A549 (cell line): ENCODE measurements at regions not wholly inside any gene's neighbourhood (a gene's known extent, or its start where the extent isn't known, plus 50 kb on each side); places are given as distances from the start of the nearest gene placed in this dataset.

ENCODE experiments used
- ATAC-seq, 2 experiments: fragments of 200-7000 bp in 1 of 2; fragments of >200 bp in 1 of 2; cut with Nextera tagmentation in 1 of 2; cut with Tn5 transposase in 1 of 2; 3 replicates each; pipeline versions ENCODE4 v1.8.0 to v1.9.1; 2018 to 2020; ENCODE audit warnings: mild to moderate bottlenecking in 1 of 2, moderate library complexity in 1 of 2
- CTCF ChIA-PET: fragments of 300-600 bp; sonication (Branson Sonifier 250); formaldehyde crosslinking; extraction: SDS; loops from one replicate; lab custom pipeline; 2021; ENCODE audit warnings: antibody characterized with exemption, inconsistent platforms; lab: Yijun Ruan, JAX
- POLR2A ChIA-PET: fragments of 350-600 bp; formaldehyde crosslinking; extraction: SDS; loops from one replicate; lab custom pipeline; 2021; ENCODE audit warnings: antibody characterized with exemption, inconsistent platforms; lab: Yijun Ruan, JAX
- DNase-seq, 2 experiments: peaks; one replicate each; pipeline versions ENCODE4 v3.0.0 to v3.0.0-alpha.2; 2011 to 2016; ENCODE audit warnings: low read depth in 1 of 2, low spot score in 1 of 2
- FAIRE-seq: peaks from 2 replicates; lab custom pipeline; 2011; peaks lifted over from hg19 to GRCh38; lab: Jason Lieb, UNC
- H3K27ac ChIP-seq, 2 experiments: fragments of >200 bp; sonication (Bioruptor Twin); formaldehyde crosslinking; 3 replicates each; pipeline ENCODE4 v1.5.1; 2016 to 2017
- H3K4me1 ChIP-seq: fragments of >200 bp; sonication (Bioruptor Twin); formaldehyde crosslinking; 3 replicates; pipeline ENCODE4 v1.6.1; 2016
- H3K4me2 ChIP-seq: fragments of >200 bp; sonication (Bioruptor Twin); formaldehyde crosslinking; 3 replicates; pipeline ENCODE4 v1.6.1; 2016
- H3K4me3 ChIP-seq: fragments of >200 bp; sonication (Bioruptor Twin); formaldehyde crosslinking; 3 replicates; pipeline ENCODE4 v1.5.1; 2016
- H3K9me3 ChIP-seq: fragments of >200 bp; sonication (Bioruptor Twin); formaldehyde crosslinking; 3 replicates; pipeline ENCODE4 v1.6.1; 2016
- BCL3 ChIP-seq: fragments of >200 bp; sonication (Bioruptor Twin); formaldehyde crosslinking; IDR thresholded peaks from 3 replicates; pipeline ENCODE4 v1.6.1; 2016
- BHLHE40 ChIP-seq: IDR thresholded peaks from 2 replicates; pipeline ENCODE4 v1.6.1; 2012; ENCODE audit warnings: low read depth, low read length, inconsistent platforms
- CBX2 ChIP-seq: fragments of 200-600 bp; sonication (generic); IDR thresholded peaks from 2 replicates; pipeline ENCODE4 v1.6.1; 2016; ENCODE audit warnings: low read depth, mild to moderate bottlenecking, borderline replicate concordance
- CBX8 ChIP-seq: fragments of 200-600 bp; sonication (generic); IDR thresholded peaks from 2 replicates; pipeline ENCODE4 v1.6.1; 2016
- CEBPB ChIP-seq, 2 experiments: fragments of >200 bp in 1 of 2; sonication (Bioruptor Twin) in 1 of 2; formaldehyde crosslinking in 1 of 2; IDR thresholded peaks; 2 replicates each; pipeline ENCODE4 v1.6.1; 2012 to 2016
- CHD2 ChIP-seq: fragments of 150-350 bp; IDR thresholded peaks from 2 replicates; pipeline ENCODE4 v1.6.1; 2014; ENCODE audit warnings: low read length; ENCODE audit not compliant: partially characterized antibody
- CHD4 ChIP-seq: fragments of 200-600 bp; sonication (generic); IDR thresholded peaks from 2 replicates; pipeline ENCODE4 v1.6.1; 2016; ENCODE audit warnings: antibody characterized with exemption, mild to moderate bottlenecking, borderline replicate concordance
- EP300 ChIP-seq, 2 experiments: fragments of >200 bp; sonication (Bioruptor Twin); formaldehyde crosslinking; IDR thresholded peaks; 2 replicates in 1 of 2; 3 replicates in 1 of 2; pipeline ENCODE4 v1.6.1; 2016 to 2017
- FOSB ChIP-seq: fragments of 250-450 bp; sonication (Bioruptor Pico); IDR thresholded peaks from 2 replicates; pipeline ENCODE4 v1.5.0; 2020; ENCODE audit warnings: mild to moderate bottlenecking, moderate library complexity
- FOXS1 ChIP-seq: fragments of 250-450 bp; sonication (Bioruptor Pico); IDR thresholded peaks from 2 replicates; pipeline ENCODE4 v1.5.0; 2020; ENCODE audit warnings: mild to moderate bottlenecking, moderate library complexity
- GATA3 ChIP-seq: IDR thresholded peaks from 2 replicates; pipeline ENCODE4 v1.6.1; 2012; ENCODE audit warnings: borderline replicate concordance
- HES2 ChIP-seq: fragments of >200 bp; sonication (Bioruptor Twin); formaldehyde crosslinking; IDR thresholded peaks from 2 replicates; pipeline ENCODE4 v1.6.1; 2016
- HOXA7 ChIP-seq: fragments of 250-450 bp; sonication (Bioruptor Pico); IDR thresholded peaks from 2 replicates; pipeline ENCODE4 v1.5.0; 2020; ENCODE audit warnings: mild to moderate bottlenecking, moderate library complexity
- HOXB13 ChIP-seq: fragments of 250-450 bp; sonication (Bioruptor Pico); IDR thresholded peaks from 2 replicates; pipeline ENCODE4 v1.5.0; 2020; ENCODE audit warnings: low read depth, mild to moderate bottlenecking, moderate library complexity
- HOXB5 ChIP-seq: fragments of 250-450 bp; sonication (Bioruptor Pico); IDR thresholded peaks from 2 replicates; pipeline ENCODE4 v1.5.0; 2020; ENCODE audit warnings: mild to moderate bottlenecking, moderate library complexity
- JUN ChIP-seq, 2 experiments: fragments of >200 bp; sonication (Bioruptor Twin); formaldehyde crosslinking; IDR thresholded peaks; 2 replicates in 1 of 2; 3 replicates in 1 of 2; pipeline ENCODE4 v1.6.1; 2016 to 2017
- JUNB ChIP-seq: fragments of >200 bp; sonication (Bioruptor Twin); formaldehyde crosslinking; IDR thresholded peaks from 2 replicates; pipeline ENCODE4 v1.6.1; 2016
- KDM5A ChIP-seq: fragments of 200-600 bp; sonication (generic); IDR thresholded peaks from 2 replicates; pipeline ENCODE4 v1.6.1; 2016; ENCODE audit warnings: antibody characterized with exemption, mild to moderate bottlenecking
- NPAS2 ChIP-seq: fragments of 250-450 bp; sonication (Bioruptor Pico); IDR thresholded peaks from 2 replicates; pipeline ENCODE4 v1.8.0; 2022; ENCODE audit warnings: mild to moderate bottlenecking, moderate library complexity, borderline replicate concordance
- NR3C1 ChIP-seq: fragments of >200 bp; sonication (Bioruptor Twin); formaldehyde crosslinking; IDR thresholded peaks from 3 replicates; pipeline ENCODE4 v1.6.1; 2017
- POLR2A ChIP-seq: IDR thresholded peaks from 2 replicates; pipeline ENCODE4 v1.6.1; 2012; ENCODE audit warnings: mild to moderate bottlenecking, low read length
- RAD21 ChIP-seq, 2 experiments: fragments of >200 bp in 1 of 2; sonication (Bioruptor Twin) in 1 of 2; formaldehyde crosslinking in 1 of 2; IDR thresholded peaks in 1 of 2; conservative IDR thresholded peaks in 1 of 2; 2 replicates in 1 of 2; 3 replicates in 1 of 2; pipeline ENCODE4 v1.6.1; 2012 to 2018; ENCODE audit warnings: inconsistent platforms in 1 of 2
- RARB ChIP-seq: fragments of 250-450 bp; sonication (Bioruptor Pico); IDR thresholded peaks from 2 replicates; pipeline ENCODE4 v1.8.0; 2021; ENCODE audit warnings: mild to moderate bottlenecking, moderate library complexity
- RFX5 ChIP-seq: fragments of 450-650 bp; IDR thresholded peaks from 2 replicates; pipeline ENCODE4 v1.7.1; 2014; ENCODE audit warnings: antibody characterized with exemption, mild to moderate bottlenecking, moderate library complexity
- ZFP36 ChIP-seq: fragments of 450-650 bp; IDR thresholded peaks from 2 replicates; pipeline ENCODE4 v1.6.1; 2014; ENCODE audit warnings: borderline replicate concordance; ENCODE audit not compliant: partially characterized antibody
- WGBS: methylation state at CpG from one replicate; pipeline ENCODE4 v1.1.6; 2017; ENCODE audit errors: missing lambda C conversion rate; 5-methylcytosine and 5-hydroxymethylcytosine counted together
- TF ChIP-seq, protein P1 (sequence below): IDR thresholded peaks from 2 replicates; pipeline ENCODE4 v1.6.1; 2012
- TF ChIP-seq, protein P2 (sequence below): fragments of 150-350 bp; IDR thresholded peaks from 2 replicates; pipeline ENCODE4 v1.6.1; 2014; ENCODE audit warnings: low read depth, mild to moderate bottlenecking, low read length
- TF ChIP-seq, protein P3 (sequence below): fragments of >200 bp; sonication (Bioruptor Twin); formaldehyde crosslinking; IDR thresholded peaks from 3 replicates; pipeline ENCODE4 v1.5.1; 2016
- TF ChIP-seq, protein P4 (sequence below): fragments of 250-450 bp; sonication (Bioruptor Pico); IDR thresholded peaks from 2 replicates; pipeline ENCODE4 v1.5.0; 2021; ENCODE audit warnings: mild to moderate bottlenecking, moderate library complexity, borderline replicate concordance

DNA sequence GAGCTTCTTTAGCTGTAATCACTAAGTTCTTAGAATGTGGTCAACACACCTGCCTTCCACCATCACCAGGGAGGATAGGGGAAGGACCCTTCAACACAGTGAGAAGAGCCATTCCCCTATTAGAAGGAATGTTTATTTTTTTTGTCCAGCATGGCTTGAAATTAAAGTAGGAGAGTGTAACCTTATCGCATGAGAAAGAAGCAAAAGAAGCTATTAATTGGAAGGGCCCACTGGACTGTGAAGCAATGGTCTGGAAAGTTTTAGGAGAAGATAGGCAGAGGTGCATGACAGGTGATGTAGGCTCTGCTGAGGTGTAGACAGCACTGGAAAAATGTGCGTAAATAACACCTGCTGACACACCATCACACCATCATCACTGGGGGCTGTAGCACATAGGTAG lies 1526.0 kb downstream of the MAT2B start:
- Histone ChIP-seq H3K27ac (no peak overlapping the region), H3K4me2 (no peak overlapping the region), H3K4me1 (no peaks in the 10 kb centered on the region), H3K9me3 (no peaks in the 10 kb centered on the region), H3K4me3 (no peak overlapping the region)
- TF ChIP-seq RARB (CRISPR knock-in tag) (no peak), CEBPB (IDR thresholded peaks at IDR 0.05) (no peak), HOXB13 (CRISPR knock-in tag) (no peak), RAD21 (conservative IDR thresholded peaks at IDR 0.05 in 1 of 2, IDR thresholded peaks at IDR 0.05 in 1 of 2) (no peak), FOXS1 (no peak), KDM5A (no peak), CHD2 (no peak), GATA3 (no peak), CHD4 (no peak), BCL3 (no peak), HES2 (no peak), NR3C1 (no peak), FOSB (CRISPR knock-in tag) (no peak), CBX8 (no peak), EP300 (IDR thresholded peaks at IDR 0.05) (no peak), JUNB (no peak), NPAS2 (CRISPR knock-in tag) (no peak)
- TF ChIP-seq, protein P1, sequence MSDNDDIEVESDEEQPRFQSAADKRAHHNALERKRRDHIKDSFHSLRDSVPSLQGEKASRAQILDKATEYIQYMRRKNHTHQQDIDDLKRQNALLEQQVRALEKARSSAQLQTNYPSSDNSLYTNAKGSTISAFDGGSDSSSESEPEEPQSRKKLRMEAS = no peak
- TF ChIP-seq, protein P2, sequence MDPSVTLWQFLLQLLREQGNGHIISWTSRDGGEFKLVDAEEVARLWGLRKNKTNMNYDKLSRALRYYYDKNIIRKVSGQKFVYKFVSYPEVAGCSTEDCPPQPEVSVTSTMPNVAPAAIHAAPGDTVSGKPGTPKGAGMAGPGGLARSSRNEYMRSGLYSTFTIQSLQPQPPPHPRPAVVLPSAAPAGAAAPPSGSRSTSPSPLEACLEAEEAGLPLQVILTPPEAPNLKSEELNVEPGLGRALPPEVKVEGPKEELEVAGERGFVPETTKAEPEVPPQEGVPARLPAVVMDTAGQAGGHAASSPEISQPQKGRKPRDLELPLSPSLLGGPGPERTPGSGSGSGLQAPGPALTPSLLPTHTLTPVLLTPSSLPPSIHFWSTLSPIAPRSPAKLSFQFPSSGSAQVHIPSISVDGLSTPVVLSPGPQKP = no peak
- TF ChIP-seq, protein P3, sequence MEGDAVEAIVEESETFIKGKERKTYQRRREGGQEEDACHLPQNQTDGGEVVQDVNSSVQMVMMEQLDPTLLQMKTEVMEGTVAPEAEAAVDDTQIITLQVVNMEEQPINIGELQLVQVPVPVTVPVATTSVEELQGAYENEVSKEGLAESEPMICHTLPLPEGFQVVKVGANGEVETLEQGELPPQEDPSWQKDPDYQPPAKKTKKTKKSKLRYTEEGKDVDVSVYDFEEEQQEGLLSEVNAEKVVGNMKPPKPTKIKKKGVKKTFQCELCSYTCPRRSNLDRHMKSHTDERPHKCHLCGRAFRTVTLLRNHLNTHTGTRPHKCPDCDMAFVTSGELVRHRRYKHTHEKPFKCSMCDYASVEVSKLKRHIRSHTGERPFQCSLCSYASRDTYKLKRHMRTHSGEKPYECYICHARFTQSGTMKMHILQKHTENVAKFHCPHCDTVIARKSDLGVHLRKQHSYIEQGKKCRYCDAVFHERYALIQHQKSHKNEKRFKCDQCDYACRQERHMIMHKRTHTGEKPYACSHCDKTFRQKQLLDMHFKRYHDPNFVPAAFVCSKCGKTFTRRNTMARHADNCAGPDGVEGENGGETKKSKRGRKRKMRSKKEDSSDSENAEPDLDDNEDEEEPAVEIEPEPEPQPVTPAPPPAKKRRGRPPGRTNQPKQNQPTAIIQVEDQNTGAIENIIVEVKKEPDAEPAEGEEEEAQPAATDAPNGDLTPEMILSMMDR = no peak
- ATAC-seq = no peak
- 81% methylated on average over 2 of the region's 2 CpGs for whole genome bisulfite sequencing
- FAIRE-seq = no peak
- ChIA-PET POLR2A (no interaction called here), CTCF (interaction anchor here (0.6 kb wide), 1 partner anchor 165 kb away, joined by 4 read pairs; no protein-coding TSS in a partner anchor)
- DNase-seq = no peak

GRCh38 chr5:165035520-165035919 lies 1530.1 kb downstream of the MAT2B start:
- no peak overlapping the region for H3K4me2 ChIP-seq
- H3K27ac ChIP-seq = no peak overlapping the region
- ATAC-seq = no peak
- no peak for DNase-seq
- 0% methylated on average over 1 of the region's 1 CpG for WGBS
- FAIRE-seq = no peak
- ChIA-PET POLR2A (no interaction called here), CTCF (no interaction called here)
- no peak overlapping the region for H3K4me3 ChIP-seq
- TF ChIP-seq BCL3 (no peak), RFX5 (no peak), HOXB5 (no peak), FOXS1 (no peak), HOXA7 (CRISPR knock-in tag) (no peak), JUN (IDR thresholded peaks at IDR 0.05) (no peak), CBX2 (no peak), FOSB (CRISPR knock-in tag) (no peak), BHLHE40 (no peak), POLR2A (no peak), ZFP36 (no peak), CBX8 (no peak)
- TF ChIP-seq, protein P4, sequence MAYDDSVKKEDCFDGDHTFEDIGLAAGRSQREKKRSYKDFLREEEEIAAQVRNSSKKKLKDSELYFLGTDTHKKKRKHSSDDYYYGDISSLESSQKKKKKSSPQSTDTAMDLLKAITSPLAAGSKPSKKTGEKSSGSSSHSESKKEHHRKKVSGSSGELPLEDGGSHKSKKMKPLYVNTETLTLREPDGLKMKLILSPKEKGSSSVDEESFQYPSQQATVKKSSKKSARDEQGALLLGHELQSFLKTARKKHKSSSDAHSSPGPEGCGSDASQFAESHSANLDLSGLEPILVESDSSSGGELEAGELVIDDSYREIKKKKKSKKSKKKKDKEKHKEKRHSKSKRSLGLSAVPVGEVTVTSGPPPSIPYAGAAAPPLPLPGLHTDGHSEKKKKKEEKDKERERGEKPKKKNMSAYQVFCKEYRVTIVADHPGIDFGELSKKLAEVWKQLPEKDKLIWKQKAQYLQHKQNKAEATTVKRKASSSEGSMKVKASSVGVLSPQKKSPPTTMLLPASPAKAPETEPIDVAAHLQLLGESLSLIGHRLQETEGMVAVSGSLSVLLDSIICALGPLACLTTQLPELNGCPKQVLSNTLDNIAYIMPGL (CRISPR knock-in tag) = no peak
- TF ChIP-seq, protein P2 = no peak
- no peaks in the 10 kb centered on the region for H3K9me3 ChIP-seq
- H3K4me1 ChIP-seq = no peaks in the 10 kb centered on the region
